HL-60/S4 (cell line): ENCODE measurements at regions not wholly inside any gene's neighbourhood (a gene's known extent, or its start where the extent isn't known, plus 50 kb on each side); places are given as distances from the start of the nearest gene placed in this dataset.

ENCODE experiments used
- in situ Hi-C: fragments of 300-500 bp; cut with MboI; formaldehyde crosslinking; loops from 2 replicates; pipeline ENCODE4 v1.14.3; 2022; ENCODE audit warnings: low sequenced_read_pairs

GRCh38 chr13:46948338-46948737 is 51.5 kb upstream of the HTR2A start:
- in situ Hi-C loops = no loop called here

GRCh38 chr13:46947425-46948191 is 50.8 kb upstream of the HTR2A start:
- in situ Hi-C loops = no loop called here
